Heart right ventricle (tissue), 16 donors: ENCODE measurements at regions not wholly inside any gene's neighbourhood (a gene's known extent, or its start where the extent isn't known, plus 50 kb on each side); places are given as distances from the start of the nearest gene placed in this dataset.

Experiments
- ATAC-seq, 8 donors: fragments of 200-7000 bp; cut with Tn5 transposase; one replicate each; pipeline ENCODE4 v1.9.1; 2020; ENCODE audit warnings: mild to moderate bottlenecking in 8 of 8, moderate library complexity in 8 of 8, moderate number of reproducible peaks in 1 of 8
- DNase-seq, 2 donors: peaks; one replicate each; pipeline ENCODE4 v3.0.0-alpha.2; 2020
- H3K27ac ChIP-seq, 10 donors: fragments of 200-600 bp; sonication (generic) in 2 of 10; one replicate each; pipeline versions ENCODE4 v1.5.0 to v1.8.0; 2020 to 2022; ENCODE audit warnings: mild to moderate bottlenecking in 3 of 10
- H3K27me3 ChIP-seq, 7 donors: fragments of 200-600 bp; one replicate each; pipeline ENCODE4 v1.8.0; 2021 to 2022; ENCODE audit warnings: mild to moderate bottlenecking in 2 of 7
- H3K36me3 ChIP-seq, 9 donors: fragments of 200-600 bp; sonication (generic) in 1 of 9; one replicate each; pipeline versions ENCODE4 v1.5.0 to v1.8.0; 2020 to 2022; ENCODE audit warnings: mild to moderate bottlenecking in 2 of 9
- H3K4me1 ChIP-seq, 9 donors: fragments of 200-600 bp; sonication (generic) in 1 of 9; one replicate each; pipeline versions ENCODE4 v1.5.0 to v1.8.0; 2020 to 2022; ENCODE audit warnings: mild to moderate bottlenecking in 4 of 9
- H3K4me3 ChIP-seq, 10 donors: fragments of 200-600 bp; sonication (generic) in 2 of 10; one replicate each; pipeline versions ENCODE4 v1.5.0 to v1.8.0; 2020 to 2022; ENCODE audit warnings: mild to moderate bottlenecking in 7 of 10, moderate library complexity in 2 of 10
- H3K9me3 ChIP-seq, 11 donors: fragments of 200-600 bp in 10 of 11; sonication (generic) in 2 of 11; one replicate each; pipeline versions ENCODE4 v1.5.0 to v1.8.0; 2013 to 2022; ENCODE audit warnings: mild to moderate bottlenecking in 2 of 11, control low read depth in 1 of 11, moderate library complexity in 1 of 11
- WGBS, 2 donors: extraction: QIAGEN DNeasy Blood & Tissue Kit; methylation state at CpG; one replicate each; pipeline ENCODE4 v1.1.7; 2013; ENCODE audit warnings: inconsistent platforms in 1 of 2; 5-methylcytosine and 5-hydroxymethylcytosine counted together
- intact Hi-C, 10 donors: fragments of 100-400 bp; cut with DNase I; formaldehyde crosslinking; loops; one replicate each; pipeline versions ENCODE4 v1.11.1 to v1.14.2; 2022
- TF ChIP-seq, protein P1 (sequence below), 9 donors: fragments of 200-600 bp; sonication (generic) in 2 of 9; IDR thresholded peaks; one replicate each; pipeline versions ENCODE4 v1.5.0 to v1.8.0; 2021 to 2022; ENCODE audit warnings: antibody characterized with exemption in 9 of 9, mild to moderate bottlenecking in 5 of 9, moderate library complexity in 1 of 9
- donor health status: Arrhythmogenic right ventricular cardiomyopathy.
- donor health status: ischemic (EF 13 %, LVEDD 7.1; RV severe dilation, severe dysfunction).
- donor health status: healthy with polysubstance abuse.
- donor health status: DM: no; HTN: yes; CAD: no.
- donor health status: DM: no; HTN: no; CAD: no.
- donor health status: ischemic (EF 25% LVEDD 6.9; RV normal size, moderate dysfunction).
- donor health status: ischemic (EF 25% LVEDD 5.7; RV mildly dilated, moderate dysfunction).
- donor health status: healthy.
- donor health status: DM: yes; HTN: yes; CAD: no.
- donor health status: Ischemic cardiomyopathy.
- donor health status: ischemic (EF 35%, LVEDD 5.7; RV mildly dilated, moderate dysfunction).
- donor health status: nonischemic (EF 11% LVEDD 7.7; RV severe dilation, severe dysfunction).
- donor health status: DM: yes; HTN: yes; CAD: no.
- donor health status: PGD.
- donor health status: ischemic (EF 29% LVEDD 5.4; RV normal size, mild dysfunction).
- donor health status: nonischemic (EF 23%, LVEDD 6.1; RV moderate dilation, normal function).

DNA sequence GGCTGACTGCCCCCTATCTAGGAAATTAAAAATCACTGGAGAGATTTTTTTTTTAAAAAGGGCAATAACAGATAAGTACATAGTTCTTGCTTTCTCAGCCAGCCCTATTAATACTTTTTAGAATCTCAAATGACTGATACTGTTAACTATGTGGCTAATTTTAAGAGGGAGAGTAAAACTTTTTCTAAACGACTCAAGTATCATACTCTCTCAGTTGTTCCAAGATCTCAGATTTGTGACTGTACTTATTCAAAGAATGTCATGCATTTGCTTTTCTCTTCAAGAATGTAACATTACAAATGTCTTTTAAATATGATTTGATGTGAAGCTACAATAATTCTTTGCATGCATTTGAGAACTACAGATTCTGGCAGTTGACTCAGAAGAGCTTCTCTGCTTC is 55.4 kb upstream of the RAB11FIP2 start:
- Histone ChIP-seq H3K4me3 (no peak overlapping the region), H3K9me3 (no peaks in the 10 kb centered on the region), H3K27me3 (peaks cover 0 to 3% (median 0%) of the 10 kb centered on the region in 7 donors), H3K36me3 (no peaks in the 10 kb centered on the region), H3K4me1 (no peaks in the 10 kb centered on the region), H3K27ac (no peak overlapping the region)
- intact Hi-C loops = loop anchor here in 2 of 10 donors (10.0 kb wide), 1 partner anchor 567 kb away; no protein-coding TSS in a partner anchor
- no peak for ATAC-seq
- TF ChIP-seq, protein P1, sequence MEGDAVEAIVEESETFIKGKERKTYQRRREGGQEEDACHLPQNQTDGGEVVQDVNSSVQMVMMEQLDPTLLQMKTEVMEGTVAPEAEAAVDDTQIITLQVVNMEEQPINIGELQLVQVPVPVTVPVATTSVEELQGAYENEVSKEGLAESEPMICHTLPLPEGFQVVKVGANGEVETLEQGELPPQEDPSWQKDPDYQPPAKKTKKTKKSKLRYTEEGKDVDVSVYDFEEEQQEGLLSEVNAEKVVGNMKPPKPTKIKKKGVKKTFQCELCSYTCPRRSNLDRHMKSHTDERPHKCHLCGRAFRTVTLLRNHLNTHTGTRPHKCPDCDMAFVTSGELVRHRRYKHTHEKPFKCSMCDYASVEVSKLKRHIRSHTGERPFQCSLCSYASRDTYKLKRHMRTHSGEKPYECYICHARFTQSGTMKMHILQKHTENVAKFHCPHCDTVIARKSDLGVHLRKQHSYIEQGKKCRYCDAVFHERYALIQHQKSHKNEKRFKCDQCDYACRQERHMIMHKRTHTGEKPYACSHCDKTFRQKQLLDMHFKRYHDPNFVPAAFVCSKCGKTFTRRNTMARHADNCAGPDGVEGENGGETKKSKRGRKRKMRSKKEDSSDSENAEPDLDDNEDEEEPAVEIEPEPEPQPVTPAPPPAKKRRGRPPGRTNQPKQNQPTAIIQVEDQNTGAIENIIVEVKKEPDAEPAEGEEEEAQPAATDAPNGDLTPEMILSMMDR (IDR thresholded peaks at IDR 0.05) = no peak
- 56 to 60% methylated on average over 1 of the region's 1 CpG for WGBS, 2 donors
- DNase-seq = no peak

GRCh38 chr10:118101501-118101900 is 54.8 kb upstream of the RAB11FIP2 start:
- TF ChIP-seq, protein P1 (IDR thresholded peaks at IDR 0.05) = no peak
- no peaks in the 10 kb centered on the region for H3K9me3 ChIP-seq
- intact Hi-C loops = loop anchor here in 2 of 10 donors (10.0 kb wide), 1 partner anchor 567 kb away; no protein-coding TSS in a partner anchor
- peaks cover 0 to 3% (median 0%) of the 10 kb centered on the region in 7 donors for H3K27me3 ChIP-seq
- H3K4me3 ChIP-seq = no peak overlapping the region
- no peaks in the 10 kb centered on the region for H3K4me1 ChIP-seq
- no peak overlapping the region for H3K27ac ChIP-seq
- no peaks in the 10 kb centered on the region for H3K36me3 ChIP-seq
- DNase-seq = no peak
- no peak for ATAC-seq
- WGBS, 2 donors = 78 to 85% methylated on average over 3 of the region's 3 CpGs
